ENCODE measurements at regions not wholly inside any gene's neighbourhood (a gene's known extent, or its start where the extent isn't known, plus 50 kb on each side); places are given as distances from the start of the nearest gene placed in this dataset.

- Mint-ChIP-seq H3K36me3 (ENCODE audit: low read depth) (no peaks in the 10 kb centered on the region), H3K9me3 (no peaks in the 10 kb centered on the region), H3K27ac (no peak overlapping the region), H3K4me3 (no peak overlapping the region), H3K27me3 (ENCODE audit: insufficient read depth) (peaks cover 13% of the 10 kb centered on the region), H3K4me1 (ENCODE audit: low read depth) (no peaks in the 10 kb centered on the region)
- no peak for DNase-seq
- TF ChIP-seq CTCF (IDR thresholded peaks at IDR 0.05), result no peak
These were observed 203.7 kb upstream of the TLE3 start for GRCh38 chr15:70301396-70301795.

- H3K4me1 Mint-ChIP-seq (ENCODE audit: low read depth), result no peaks in the 10 kb centered on the region
- no peak for TF ChIP-seq CTCF (IDR thresholded peaks at IDR 0.05)
- DNase-seq, result no peak
- H3K27ac Mint-ChIP-seq, result no peak overlapping the region
- no peaks in the 10 kb centered on the region for H3K36me3 Mint-ChIP-seq (ENCODE audit: low read depth)
- H3K27me3 Mint-ChIP-seq (ENCODE audit: insufficient read depth), result peaks cover 17% of the 10 kb centered on the region
- H3K9me3 Mint-ChIP-seq, result no peaks in the 10 kb centered on the region
- H3K4me3 Mint-ChIP-seq, result no peak overlapping the region
These were observed 202.5 kb upstream of the TLE3 start for GRCh38 chr15:70299931-70300869.

GRCh38 chr15:70297465-70298058, 199.8 kb upstream of the TLE3 start:
- Mint-ChIP-seq H3K4me1 (ENCODE audit: low read depth) (no peaks in the 10 kb centered on the region), H3K4me3 (no peak overlapping the region), H3K27ac (no peak overlapping the region), H3K9me3 (no peaks in the 10 kb centered on the region), H3K27me3 (ENCODE audit: insufficient read depth) (peaks cover 26% of the 10 kb centered on the region), H3K36me3 (ENCODE audit: low read depth) (no peaks in the 10 kb centered on the region)
- no peak for DNase-seq
- no peak for TF ChIP-seq CTCF (IDR thresholded peaks at IDR 0.05)

- Mint-ChIP-seq H3K4me1 (ENCODE audit: low read depth) (peaks cover 6% of the 10 kb centered on the region), H3K27me3 (ENCODE audit: insufficient read depth) (peaks cover 32% of the 10 kb centered on the region), H3K27ac (no peak overlapping the region), H3K9me3 (no peaks in the 10 kb centered on the region), H3K36me3 (ENCODE audit: low read depth) (no peaks in the 10 kb centered on the region), H3K4me3 (no peak overlapping the region)
- DNase-seq, result no peak
- TF ChIP-seq CTCF (IDR thresholded peaks at IDR 0.05), result no peak
These were observed 197.1 kb upstream of the TLE3 start for GRCh38 chr15:70294731-70295305.

- TF ChIP-seq CTCF (IDR thresholded peaks at IDR 0.05), result no peak
- DNase-seq, result no peak
- Mint-ChIP-seq H3K9me3 (no peaks in the 10 kb centered on the region), H3K27me3 (ENCODE audit: insufficient read depth) (peaks cover 35% of the 10 kb centered on the region), H3K36me3 (ENCODE audit: low read depth) (no peaks in the 10 kb centered on the region), H3K4me3 (no peak overlapping the region), H3K4me1 (ENCODE audit: low read depth) (peaks cover 16% of the 10 kb centered on the region), H3K27ac (no peak overlapping the region)
These were observed 196.1 kb upstream of the TLE3 start for GRCh38 chr15:70293591-70294470.
